Uterus (tissue), 3 donors: ENCODE measurements at regions not wholly inside any gene's neighbourhood (a gene's known extent, or its start where the extent isn't known, plus 50 kb on each side); places are given as distances from the start of the nearest gene placed in this dataset.

Experiments
- DNase-seq, 2 donors: peaks; one replicate each; pipeline ENCODE4 v3.0.0-alpha.2; 2019 to 2020
- H3K27ac ChIP-seq, 2 donors: fragments of 200-600 bp; sonication (generic); 1 replicate in 1 of 2; 2 replicates in 1 of 2; pipeline ENCODE4 v1.5.1; 2016 to 2018
- H3K27me3 ChIP-seq, 2 donors: fragments of 200-600 bp; sonication (generic); one replicate each; pipeline ENCODE4 v1.5.1; 2018 to 2019; ENCODE audit warnings: control low read depth in 1 of 2
- H3K36me3 ChIP-seq, 2 donors: fragments of 200-600 bp; sonication (generic); one replicate each; pipeline ENCODE4 v1.5.1; 2019; ENCODE audit warnings: control low read depth in 1 of 2
- H3K4me1 ChIP-seq, 2 donors: fragments of 200-600 bp; sonication (generic); one replicate each; pipeline ENCODE4 v1.5.1; 2018 to 2019; ENCODE audit warnings: control low read depth in 1 of 2
- H3K4me3 ChIP-seq, 2 donors: fragments of 200-600 bp; sonication (generic); 1 replicate in 1 of 2; 2 replicates in 1 of 2; pipeline ENCODE4 v1.5.1; 2018 to 2019; ENCODE audit warnings: mild to moderate bottlenecking in 1 of 2
- H3K9me3 ChIP-seq, 2 donors: fragments of 200-600 bp; sonication (generic); one replicate each; pipeline ENCODE4 v1.5.1; 2019; ENCODE audit warnings: control low read depth in 1 of 2
- POLR2A ChIP-seq, 2 donors: fragments of 450-650 bp; IDR thresholded peaks; one replicate each; pipeline ENCODE4 v1.6.1; 2016; ENCODE audit warnings: antibody characterized with exemption in 2 of 2, mild to moderate bottlenecking in 1 of 2, moderate library complexity in 1 of 2
- intact Hi-C: fragments of 100-400 bp; cut with DNase I; formaldehyde crosslinking; loops from one replicate; pipeline ENCODE4 v1.15.1; 2023; ENCODE audit warnings: low total_unique reads
- TF ChIP-seq, protein P1 (sequence below), 4 experiments: fragments of 200-600 bp in 2 of 4; fragments of 450-650 bp in 2 of 4; sonication (generic) in 2 of 4; IDR thresholded peaks; one replicate each; pipeline ENCODE4 v1.5.1; 2016 to 2019; ENCODE audit warnings: antibody characterized with exemption in 4 of 4, mild to moderate bottlenecking in 2 of 4, moderate library complexity in 1 of 4
- donor health status: DM: yes; HTN: yes; CAD: no.

DNA sequence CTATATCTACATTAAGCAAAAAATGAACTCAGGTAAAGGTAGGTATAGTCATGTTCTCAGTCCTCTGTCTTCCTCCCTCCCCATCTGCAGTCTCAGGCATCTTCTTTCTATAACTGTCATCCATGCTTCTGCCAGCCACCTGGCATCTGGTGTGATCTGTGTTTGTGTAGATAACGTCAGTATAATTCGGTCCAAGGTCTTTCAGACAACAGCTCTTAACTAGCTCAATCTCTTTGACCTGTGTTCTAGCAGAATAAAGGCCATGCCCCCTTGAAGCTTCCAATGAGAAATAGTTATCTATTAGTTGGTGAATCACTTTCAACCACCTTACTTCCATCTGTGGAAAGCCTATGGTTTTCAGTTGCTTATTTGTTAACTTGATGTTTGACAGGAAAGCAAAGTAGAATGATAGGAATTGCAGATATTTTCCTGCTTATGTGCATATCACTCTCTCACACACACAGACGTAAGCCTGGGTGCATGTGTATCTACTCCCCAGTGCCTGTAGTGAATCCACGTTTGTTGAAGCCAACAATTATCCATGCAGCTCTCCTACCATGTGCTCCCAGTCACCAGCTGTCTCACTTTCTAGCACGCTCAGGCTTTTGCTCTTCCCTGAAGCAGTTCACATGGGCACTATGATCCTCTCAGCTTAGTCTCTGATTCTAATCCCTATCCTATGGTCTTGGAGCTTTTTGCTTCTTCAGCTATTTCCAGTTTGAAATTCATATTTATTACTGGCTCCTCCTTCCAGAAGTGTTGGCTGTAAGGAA lies 433.7 kb upstream of the MANEA start:
- Histone ChIP-seq H3K27me3 (no peaks in the 10 kb centered on the region), H3K4me3 (no peak overlapping the region), H3K9me3 (no peaks in the 10 kb centered on the region), H3K4me1 (no peaks in the 10 kb centered on the region), H3K36me3 (no peaks in the 10 kb centered on the region), H3K27ac (no peak overlapping the region)
- no peak for TF ChIP-seq POLR2A (IDR thresholded peaks at IDR 0.05)
- TF ChIP-seq, protein P1, sequence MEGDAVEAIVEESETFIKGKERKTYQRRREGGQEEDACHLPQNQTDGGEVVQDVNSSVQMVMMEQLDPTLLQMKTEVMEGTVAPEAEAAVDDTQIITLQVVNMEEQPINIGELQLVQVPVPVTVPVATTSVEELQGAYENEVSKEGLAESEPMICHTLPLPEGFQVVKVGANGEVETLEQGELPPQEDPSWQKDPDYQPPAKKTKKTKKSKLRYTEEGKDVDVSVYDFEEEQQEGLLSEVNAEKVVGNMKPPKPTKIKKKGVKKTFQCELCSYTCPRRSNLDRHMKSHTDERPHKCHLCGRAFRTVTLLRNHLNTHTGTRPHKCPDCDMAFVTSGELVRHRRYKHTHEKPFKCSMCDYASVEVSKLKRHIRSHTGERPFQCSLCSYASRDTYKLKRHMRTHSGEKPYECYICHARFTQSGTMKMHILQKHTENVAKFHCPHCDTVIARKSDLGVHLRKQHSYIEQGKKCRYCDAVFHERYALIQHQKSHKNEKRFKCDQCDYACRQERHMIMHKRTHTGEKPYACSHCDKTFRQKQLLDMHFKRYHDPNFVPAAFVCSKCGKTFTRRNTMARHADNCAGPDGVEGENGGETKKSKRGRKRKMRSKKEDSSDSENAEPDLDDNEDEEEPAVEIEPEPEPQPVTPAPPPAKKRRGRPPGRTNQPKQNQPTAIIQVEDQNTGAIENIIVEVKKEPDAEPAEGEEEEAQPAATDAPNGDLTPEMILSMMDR (IDR thresholded peaks at IDR 0.05): no peak
- intact Hi-C loops: no loop called here
- DNase-seq: no peak

DNA sequence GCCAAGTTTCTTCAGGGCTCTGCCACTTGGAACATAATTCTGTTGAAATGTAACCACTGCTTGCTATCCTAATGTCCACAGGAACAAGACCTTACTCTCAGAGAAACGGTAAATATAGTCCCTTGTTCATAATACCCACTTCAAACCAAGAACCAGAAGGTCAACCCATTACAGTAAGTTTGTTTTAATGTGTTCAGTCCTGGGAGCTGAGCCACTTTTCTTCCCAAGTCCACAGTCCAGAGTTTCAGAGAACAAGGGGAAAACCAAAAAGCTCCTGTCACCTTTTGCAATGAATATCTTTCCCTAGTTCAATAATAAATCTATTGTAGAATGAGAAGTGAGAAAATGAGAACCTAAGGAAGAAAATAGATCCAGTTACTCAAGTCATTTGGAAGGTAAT lies 431.9 kb upstream of the MANEA start:
- H3K4me1 ChIP-seq: no peaks in the 10 kb centered on the region
- DNase-seq: no peak
- H3K36me3 ChIP-seq: no peaks in the 10 kb centered on the region
- H3K9me3 ChIP-seq: no peaks in the 10 kb centered on the region
- H3K4me3 ChIP-seq: no peak overlapping the region
- intact Hi-C loops: no loop called here
- no peak overlapping the region for H3K27ac ChIP-seq
- no peaks in the 10 kb centered on the region for H3K27me3 ChIP-seq
- TF ChIP-seq, protein P1 (IDR thresholded peaks at IDR 0.05): no peak
- TF ChIP-seq POLR2A (IDR thresholded peaks at IDR 0.05): no peak

DNA sequence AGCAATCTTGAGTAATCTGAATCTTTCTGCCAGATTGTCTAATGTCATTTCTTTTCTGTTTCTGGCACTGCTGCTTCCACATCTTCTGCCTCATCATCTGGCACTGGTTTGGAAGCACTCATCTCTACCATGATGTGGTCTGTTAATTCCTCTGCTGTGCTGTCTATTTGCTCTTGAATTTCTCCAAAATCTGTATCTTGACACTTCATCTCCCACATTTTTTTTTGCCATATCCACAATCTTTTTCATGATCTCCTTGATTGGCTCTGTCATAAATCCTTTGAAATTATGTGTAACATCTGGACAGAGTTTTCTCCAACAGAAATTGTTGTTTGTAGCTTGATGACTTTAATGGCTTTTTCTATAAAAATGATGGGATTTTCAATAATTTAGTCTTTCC lies 417.8 kb upstream of the MANEA start:
- H3K27ac ChIP-seq: no peak overlapping the region
- no peaks in the 10 kb centered on the region for H3K27me3 ChIP-seq
- no peak for DNase-seq
- no peak overlapping the region for H3K4me3 ChIP-seq
- no peak for TF ChIP-seq POLR2A (IDR thresholded peaks at IDR 0.05)
- TF ChIP-seq, protein P1 (IDR thresholded peaks at IDR 0.05): no peak
- intact Hi-C loops: no loop called here
- no peaks in the 10 kb centered on the region for H3K4me1 ChIP-seq
- no peaks in the 10 kb centered on the region for H3K36me3 ChIP-seq
- no peaks in the 10 kb centered on the region for H3K9me3 ChIP-seq

DNA sequence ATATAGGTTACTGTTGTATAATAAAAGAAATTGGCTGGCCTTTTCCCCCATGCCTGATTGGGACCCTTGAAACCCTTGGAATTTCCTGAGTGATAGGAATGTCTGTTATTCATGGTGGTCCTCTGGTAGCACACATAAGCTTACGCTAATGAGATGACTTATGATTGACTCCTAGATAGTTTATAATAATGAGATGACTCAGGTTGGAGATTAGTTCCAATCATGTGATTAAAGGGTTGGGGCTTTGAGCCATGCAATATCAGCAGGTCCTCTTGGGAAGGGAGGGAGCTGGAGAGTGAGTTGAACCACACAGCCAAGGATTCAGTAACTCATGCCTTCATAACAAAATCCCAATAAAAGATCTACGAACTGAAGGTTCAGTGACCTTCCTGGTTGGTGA lies 407.6 kb upstream of the MANEA start:
- H3K36me3 ChIP-seq: no peaks in the 10 kb centered on the region
- no peaks in the 10 kb centered on the region for H3K4me1 ChIP-seq
- H3K4me3 ChIP-seq: no peak overlapping the region
- H3K27me3 ChIP-seq: no peaks in the 10 kb centered on the region
- no peak for DNase-seq
- intact Hi-C loops: no loop called here
- H3K27ac ChIP-seq: no peak overlapping the region
- H3K9me3 ChIP-seq: no peaks in the 10 kb centered on the region
- TF ChIP-seq, protein P1 (IDR thresholded peaks at IDR 0.05): no peak
- TF ChIP-seq POLR2A (IDR thresholded peaks at IDR 0.05): no peak

DNA sequence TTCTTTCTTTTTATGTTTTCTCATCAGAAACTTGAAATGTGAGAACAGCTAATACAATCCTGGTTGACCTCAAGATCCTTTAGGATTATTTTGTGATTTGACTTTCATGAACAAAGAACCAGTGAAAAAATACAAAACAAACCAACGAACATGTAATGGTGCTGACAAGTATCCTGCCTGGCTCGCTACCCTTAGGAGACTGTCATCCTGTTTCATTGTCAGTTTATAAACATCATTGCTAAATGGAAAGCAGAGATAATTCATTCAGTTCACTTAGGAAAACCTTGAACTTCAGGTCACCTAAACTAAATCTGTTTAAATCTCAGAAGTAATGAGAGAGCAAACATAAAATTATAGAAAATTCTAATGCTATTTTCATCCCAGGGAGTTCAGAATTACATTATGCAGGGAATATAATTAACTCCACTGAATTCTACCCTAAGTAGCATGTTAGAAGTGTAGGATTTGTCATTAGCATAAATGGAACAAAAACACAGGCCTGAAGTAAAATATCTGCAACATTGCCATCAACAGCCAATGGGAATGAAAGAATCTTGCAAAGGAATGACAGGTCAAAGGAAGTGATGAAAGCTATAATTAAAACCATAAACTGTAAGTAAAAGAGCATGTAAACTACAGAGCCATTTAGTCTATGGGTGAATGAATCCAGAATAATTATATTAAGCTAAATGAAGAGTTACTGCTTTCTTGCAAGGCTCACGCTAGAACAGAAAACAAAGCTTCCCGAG lies 401.2 kb upstream of the MANEA start:
- H3K27me3 ChIP-seq: no peaks in the 10 kb centered on the region
- H3K27ac ChIP-seq: no peak overlapping the region
- DNase-seq: no peak
- H3K9me3 ChIP-seq: no peaks in the 10 kb centered on the region
- intact Hi-C loops: no loop called here
- H3K36me3 ChIP-seq: no peaks in the 10 kb centered on the region
- no peak overlapping the region for H3K4me3 ChIP-seq
- TF ChIP-seq, protein P1 (IDR thresholded peaks at IDR 0.05): no peak
- TF ChIP-seq POLR2A (IDR thresholded peaks at IDR 0.05): no peak
- H3K4me1 ChIP-seq: no peaks in the 10 kb centered on the region
